K562 (cell line): ENCODE measurements at regions not wholly inside any gene's neighbourhood (a gene's known extent, or its start where the extent isn't known, plus 50 kb on each side); places are given as distances from the start of the nearest gene placed in this dataset.

ENCODE experiments used
- ATAC-seq: fragments of 200-7000 bp; cut with Tn5 transposase; 3 replicates; pipeline ENCODE4 v1.9.1; 2020; ENCODE audit warnings: moderate library complexity
- BruUV-seq: library from RNA; stranded (reverse); fragments of 400-500 nt; replicated peaks from 2 replicates; lab custom pipeline; 2021; lab: Mats Ljungman, UMichigan
- CTCF ChIA-PET: fragments of 300-600 bp; formaldehyde crosslinking; extraction: SDS; loops from one replicate; lab custom pipeline; 2021; ENCODE audit warnings: low intra/inter-chr PET ratio; lab: Yijun Ruan, JAX
- POLR2A ChIA-PET: fragments of 300-600, 350-650 bp; sonication (Branson Sonifier 250); formaldehyde crosslinking; extraction: SDS; loops from one replicate; lab custom pipeline; 2021; ENCODE audit warnings: antibody characterized with exemption, inconsistent platforms; lab: Yijun Ruan, JAX
- DNase-seq, 4 experiments: peaks; one replicate each; pipeline versions ENCODE4 v3.0.0 to v3.0.0-alpha.2; 2011 to 2018; ENCODE audit warnings: low spot score in 3 of 4, mixed read lengths in 3 of 4; ENCODE audit errors: extremely low read depth in 1 of 4
- FAIRE-seq: peaks from 2 replicates; lab custom pipeline; 2011; peaks lifted over from hg19 to GRCh38; lab: Jason Lieb, UNC
- H2AFZ ChIP-seq: 2 replicates; pipeline ENCODE4 v1.6.0; 2011; ENCODE audit warnings: low read depth, low read length, control low read depth, inconsistent platforms
- H3K27ac ChIP-seq: fragments of 200-600 bp; 3 replicates; pipeline ENCODE4 v1.8.0; 2011; ENCODE audit warnings: low read depth, mild to moderate bottlenecking, control low read depth, inconsistent platforms, low read length, moderate library complexity, mixed read lengths; ENCODE audit errors: extremely low read depth
- H3K27me3 ChIP-seq, 2 experiments: fragments of 300-600 bp in 1 of 2; 2 replicates in 1 of 2; 3 replicates in 1 of 2; pipeline versions ENCODE4 v1.6.0 to v1.8.0; 2011; ENCODE audit warnings: inconsistent platforms in 2 of 2, low read length in 2 of 2, mild to moderate bottlenecking in 1 of 2, mixed read lengths in 1 of 2, moderate library complexity in 1 of 2; ENCODE audit not compliant: control insufficient read depth in 2 of 2, insufficient read depth in 2 of 2
- H3K36me3 ChIP-seq: fragments of 300-600 bp; 3 replicates; pipeline ENCODE4 v1.8.0; 2011; ENCODE audit warnings: mild to moderate bottlenecking, low read length, inconsistent platforms; ENCODE audit not compliant: control insufficient read depth, insufficient read depth
- H3K4me1 ChIP-seq, 2 experiments: fragments of 200-600 bp in 1 of 2; replicated peaks in 1 of 2; 2 replicates in 1 of 2; 3 replicates in 1 of 2; pipeline versions ENCODE4 v1.5.1 to v1.8.0; 2011; ENCODE audit warnings: inconsistent platforms in 2 of 2, low read length in 2 of 2, mild to moderate bottlenecking in 1 of 2, mixed read lengths in 1 of 2, moderate library complexity in 1 of 2; ENCODE audit not compliant: control insufficient read depth in 2 of 2, insufficient read depth in 2 of 2
- H3K4me2 ChIP-seq: 2 replicates; pipeline ENCODE4 v1.6.1; 2011; ENCODE audit warnings: low read length, control low read depth, inconsistent platforms, mixed read lengths; ENCODE audit not compliant: insufficient read depth
- H3K4me3 ChIP-seq: fragments of 200-600 bp; sonication (generic), shearing (Covaris generic); 2 replicates; pipeline ENCODE4 v1.5.1; 2016; ENCODE audit warnings: control low read depth, inconsistent platforms
- H3K79me2 ChIP-seq: fragments of 200-600 bp; 3 replicates; pipeline ENCODE4 v1.8.0; 2011; ENCODE audit warnings: low read length, inconsistent platforms; ENCODE audit not compliant: control insufficient read depth, insufficient read depth
- H3K9ac ChIP-seq, 2 experiments: 2 replicates each; pipeline versions ENCODE4 v1.6.0 to v1.6.1; 2011; ENCODE audit warnings: low read depth in 2 of 2, low read length in 2 of 2, control low read depth in 1 of 2, inconsistent platforms in 1 of 2, mild to moderate bottlenecking in 1 of 2, mixed read lengths in 1 of 2; ENCODE audit not compliant: insufficient read depth in 1 of 2
- H3K9me1 ChIP-seq: one replicate; pipeline ENCODE4 v1.6.0; 2011; ENCODE audit warnings: inconsistent platforms, mild to moderate bottlenecking, low read length, moderate library complexity; ENCODE audit not compliant: control insufficient read depth, insufficient read depth
- H3K9me3 ChIP-seq: replicated peaks from 2 replicates; pipeline ENCODE4 v1.5.1; 2011; ENCODE audit warnings: low read depth, low read length, inconsistent platforms; ENCODE audit not compliant: control insufficient read depth, insufficient read depth
- H4K20me1 ChIP-seq: replicated peaks from 2 replicates; pipeline ENCODE4 v1.6.1; 2011; ENCODE audit warnings: low read length, inconsistent platforms, mixed read lengths; ENCODE audit not compliant: control insufficient read depth, insufficient read depth
- ATF2 ChIP-seq: sonication (generic); formaldehyde crosslinking; IDR thresholded peaks from 2 replicates; pipeline ENCODE4 v1.8.1; 2022; ENCODE audit warnings: missing genetic modification reagents
- ETV5 ChIP-seq: sonication (generic); formaldehyde crosslinking; IDR thresholded peaks from 2 replicates; pipeline ENCODE4 v1.4.0; 2020; ENCODE audit warnings: low read depth, mild to moderate bottlenecking, missing genetic modification reagents
- FOXP4 ChIP-seq: sonication (generic); formaldehyde crosslinking; IDR thresholded peaks from 2 replicates; pipeline ENCODE4 v1.8.0; 2022; ENCODE audit warnings: mild to moderate bottlenecking, missing genetic modification reagents, borderline replicate concordance
- MAFK ChIP-seq: IDR thresholded peaks from 2 replicates; pipeline ENCODE4 v1.6.1; 2011; ENCODE audit warnings: low read length, improper control_type of control experiment
- PYGO2 ChIP-seq: fragments of 450-650 bp; IDR thresholded peaks from 2 replicates; pipeline ENCODE4 v1.6.1; 2016; ENCODE audit warnings: mild to moderate bottlenecking, missing genetic modification characterization, moderate library complexity, missing compliant biosample characterization
- TFAP4 ChIP-seq: sonication (generic); formaldehyde crosslinking; IDR thresholded peaks from 2 replicates; pipeline ENCODE4 v1.8.0; 2022; ENCODE audit warnings: missing genetic modification reagents, mild to moderate bottlenecking, moderate library complexity, borderline replicate concordance
- WGBS: fragments of 100-300 bp; shearing (Covaris generic); methylation state at CpG from one replicate; pipeline ENCODE4 v1.1.6; 2016; ENCODE audit warnings: low coverage, mixed read lengths; ENCODE audit not compliant: insufficient coverage; ENCODE audit errors: missing lambda C conversion rate; 5-methylcytosine and 5-hydroxymethylcytosine counted together
- in situ Hi-C: fragments of 300-500 bp; cut with MboI; formaldehyde crosslinking; loops from 4 replicates; pipeline ENCODE4 v1.15.0; 2018; ENCODE audit warnings: inconsistent platforms, mixed read lengths
- intact Hi-C: fragments of 100-400 bp; cut with micrococcal nuclease; formaldehyde crosslinking; loops from 2 replicates; pipeline ENCODE4 v1.14.2; 2022

GRCh38 chr20:39429726-39430125 lies 467.6 kb downstream of the DHX35 start (continued):
- TF ChIP-seq PYGO2 (tag) (no peak), MAFK (no peak), ATF2 (no peak)

GRCh38 chr20:39424962-39425678 lies 463.0 kb downstream of the DHX35 start:
- intact Hi-C loops: no loop called here
- Histone ChIP-seq H2AFZ (no peak overlapping the region), H3K4me2 (no peak overlapping the region), H3K4me3 (no peak overlapping the region), H3K9ac (no peak overlapping the region), H3K36me3 (no peaks in the 10 kb centered on the region), H3K27me3 (no peaks in the 10 kb centered on the region), H3K27ac (no peak overlapping the region), H3K4me1 (no peaks in the 10 kb centered on the region), H4K20me1 (no peaks in the 10 kb centered on the region), H3K79me2 (no peaks in the 10 kb centered on the region), H3K9me1 (no peaks in the 10 kb centered on the region), H3K9me3 (no peaks in the 10 kb centered on the region)
- WGBS: 1% methylated on average over 5 of the region's 5 CpGs
- ChIA-PET POLR2A (no interaction called here), CTCF (no interaction called here)
- FAIRE-seq: no peak
- TF ChIP-seq TFAP4 (CRISPR knock-in tag): no peak
- no peak for TF ChIP-seq FOXP4 (CRISPR knock-in tag)
- no peak for TF ChIP-seq ETV5
- no peak for DNase-seq
- ATAC-seq: no peak
- BruUV-seq: no TSS peak
- in situ Hi-C loops: no loop called here
